H1 (cell line): ENCODE measurements at regions not wholly inside any gene's neighbourhood (a gene's known extent, or its start where the extent isn't known, plus 50 kb on each side); places are given as distances from the start of the nearest gene placed in this dataset.

Experiments
- TBP ChIP-seq: IDR thresholded peaks from 2 replicates; pipeline ENCODE4 v1.6.1; 2011; ENCODE audit warnings: low read depth, low read length, improper control_type of control experiment

GRCh38 chr3:16040991-16041390 lies 133.5 kb upstream of the GALNT15 start (continued):
- TF ChIP-seq TBP, result no peak
- TF ChIP-seq, all 59 proteins: peak for 0
